CD4-positive, CD25-positive, alpha-beta regulatory T cell (primary cell): ENCODE measurements at regions not wholly inside any gene's neighbourhood (a gene's known extent, or its start where the extent isn't known, plus 50 kb on each side); places are given as distances from the start of the nearest gene placed in this dataset.

Experiments
- ATAC-seq, 2 donors: fragments of 150-1000 bp; cut with Tn5 transposase; one replicate each; pipeline ENCODE4 v1.10.0; 2021; ENCODE audit warnings: low read depth in 2 of 2, moderate number of reproducible peaks in 2 of 2, moderate library complexity in 1 of 2
- DNase-seq, 3 donors: peaks; one replicate each; pipeline versions ENCODE4 v3.0.0 to v3.0.0-alpha.2; 2012 to 2022; ENCODE audit warnings: mixed read lengths in 1 of 3
- H3K27ac ChIP-seq: one replicate; pipeline ENCODE4 v1.7.0; 2013; ENCODE audit warnings: mild to moderate bottlenecking, low read length; ENCODE audit not compliant: insufficient read depth, poor library complexity, severe bottlenecking
- H3K27me3 ChIP-seq: one replicate; pipeline ENCODE4 v1.7.0; 2013; ENCODE audit warnings: low read length; ENCODE audit not compliant: control insufficient read depth, insufficient read depth
- H3K36me3 ChIP-seq: one replicate; pipeline ENCODE4 v1.7.0; 2013; ENCODE audit warnings: mild to moderate bottlenecking, low read length, moderate library complexity; ENCODE audit not compliant: control insufficient read depth, insufficient read depth
- H3K4me1 ChIP-seq: 2 replicates; pipeline ENCODE4 v1.7.0; 2013; ENCODE audit warnings: mild to moderate bottlenecking, low read length; ENCODE audit not compliant: insufficient read depth, control insufficient read depth, poor library complexity, severe bottlenecking
- H3K4me3 ChIP-seq: one replicate; pipeline ENCODE4 v1.7.0; 2013; ENCODE audit warnings: low read depth, mild to moderate bottlenecking, low read length, moderate library complexity
- H3K9me3 ChIP-seq, 2 experiments: 1 replicate in 1 of 2; 2 replicates in 1 of 2; pipeline ENCODE4 v1.7.0; 2013; ENCODE audit warnings: low read length in 2 of 2, mild to moderate bottlenecking in 1 of 2, moderate library complexity in 1 of 2; ENCODE audit not compliant: control insufficient read depth in 2 of 2
- H3K27ac Mint-ChIP-seq, 3 donors: one replicate each; pipeline ENCODE4 v1.8.0; 2020 to 2022; ENCODE audit warnings: mild to moderate bottlenecking in 3 of 3, mixed read lengths in 3 of 3, moderate library complexity in 2 of 3
- H3K27me3 Mint-ChIP-seq: one replicate; pipeline ENCODE4 v1.8.0; 2022; ENCODE audit warnings: mild to moderate bottlenecking, mixed read lengths
- H3K36me3 Mint-ChIP-seq: one replicate; pipeline ENCODE4 v1.8.0; 2020; ENCODE audit warnings: mixed read lengths
- H3K4me1 Mint-ChIP-seq, 4 donors: one replicate each; pipeline ENCODE4 v1.8.0; 2020 to 2022; ENCODE audit warnings: mixed read lengths in 4 of 4, mild to moderate bottlenecking in 1 of 4
- H3K4me3 Mint-ChIP-seq, 4 donors: one replicate each; pipeline ENCODE4 v1.8.0; 2020 to 2022; ENCODE audit warnings: mild to moderate bottlenecking in 4 of 4, mixed read lengths in 4 of 4, moderate library complexity in 3 of 4
- H3K9me3 Mint-ChIP-seq, 7 donors: one replicate each; pipeline ENCODE4 v1.8.0; 2020 to 2022; ENCODE audit warnings: mixed read lengths in 7 of 7, mild to moderate bottlenecking in 3 of 7, moderate library complexity in 2 of 7

GRCh38 chr6:81640126-81640525, 112.4 kb downstream of the TENT5A start:
- H3K36me3 ChIP-seq = no peaks in the 10 kb centered on the region
- ATAC-seq = no peak
- no peak overlapping the region for H3K4me3 ChIP-seq
- Mint-ChIP-seq H3K4me1 (peaks cover 0 to 4% (median 0%) of the 10 kb centered on the region in 4 donors), H3K9me3 (peaks cover 3 to 19% (median 6%) of the 10 kb centered on the region in 7 donors), H3K27me3 (no peaks in the 10 kb centered on the region), H3K4me3 (no peak overlapping the region), H3K36me3 (no peaks in the 10 kb centered on the region), H3K27ac (no peak overlapping the region)
- H3K4me1 ChIP-seq = no peaks in the 10 kb centered on the region
- no peak for DNase-seq
- H3K9me3 ChIP-seq = no peaks in the 10 kb centered on the region
- H3K27ac ChIP-seq = no peak overlapping the region
- no peaks in the 10 kb centered on the region for H3K27me3 ChIP-seq

GRCh38 chr6:81638366-81638765, 114.1 kb downstream of the TENT5A start:
- DNase-seq (no peak), ATAC-seq (no peak)
- Histone ChIP-seq H3K36me3 (no peaks in the 10 kb centered on the region), H3K9me3 (no peaks in the 10 kb centered on the region), H3K27me3 (no peaks in the 10 kb centered on the region), H3K27ac (no peak overlapping the region), H3K4me1 (no peaks in the 10 kb centered on the region), H3K4me3 (no peak overlapping the region)
- Mint-ChIP-seq H3K27ac (no peak overlapping the region), H3K4me3 (no peak overlapping the region), H3K36me3 (no peaks in the 10 kb centered on the region), H3K4me1 (peaks cover 0 to 4% (median 0%) of the 10 kb centered on the region in 4 donors), H3K27me3 (no peaks in the 10 kb centered on the region), H3K9me3 (peaks cover 3 to 19% (median 4%) of the 10 kb centered on the region in 7 donors)

- Histone ChIP-seq H3K9me3 (peaks cover 0 to 3% of the 10 kb centered on the region in 2 experiments), H3K4me1 (no peaks in the 10 kb centered on the region), H3K36me3 (no peaks in the 10 kb centered on the region), H3K27ac (no peak overlapping the region), H3K4me3 (no peak overlapping the region), H3K27me3 (no peaks in the 10 kb centered on the region)
- H3K27ac Mint-ChIP-seq = no peak overlapping the region
- ATAC-seq = no peak
- H3K4me1 Mint-ChIP-seq = peaks cover 0 to under 1% (median 0%) of the 10 kb centered on the region in 4 donors
- peaks cover under 1 to 21% (median 5%) of the 10 kb centered on the region in 7 donors for H3K9me3 Mint-ChIP-seq
- H3K27me3 Mint-ChIP-seq = no peaks in the 10 kb centered on the region
- peak overlapping the region in 1 of 4 donors; percentile 40 for H3K4me3 Mint-ChIP-seq
- no peaks in the 10 kb centered on the region for H3K36me3 Mint-ChIP-seq
- no peak for DNase-seq
Observed at GRCh38 chr6:81636930-81637568, 115.4 kb downstream of the TENT5A start.

- Histone ChIP-seq H3K4me3 (no peak overlapping the region), H3K9me3 (peaks cover 6 to 8% of the 10 kb centered on the region in 2 experiments), H3K27ac (no peak overlapping the region), H3K4me1 (no peaks in the 10 kb centered on the region), H3K27me3 (no peaks in the 10 kb centered on the region), H3K36me3 (no peaks in the 10 kb centered on the region)
- peaks cover 0 to 23% (median 6%) of the 10 kb centered on the region in 7 donors for H3K9me3 Mint-ChIP-seq
- H3K27ac Mint-ChIP-seq = no peak overlapping the region
- no peak overlapping the region for H3K4me3 Mint-ChIP-seq
- no peaks in the 10 kb centered on the region for H3K36me3 Mint-ChIP-seq
- DNase-seq (no peak), ATAC-seq (no peak)
- no peaks in the 10 kb centered on the region for H3K4me1 Mint-ChIP-seq
- no peaks in the 10 kb centered on the region for H3K27me3 Mint-ChIP-seq
Observed at GRCh38 chr6:81634155-81634880, 118.2 kb downstream of the TENT5A start.

- no peaks in the 10 kb centered on the region for H3K4me1 Mint-ChIP-seq
- H3K36me3 Mint-ChIP-seq = no peaks in the 10 kb centered on the region
- no peaks in the 10 kb centered on the region for H3K36me3 ChIP-seq
- peaks cover 0 to 23% (median 7%) of the 10 kb centered on the region in 7 donors for H3K9me3 Mint-ChIP-seq
- H3K4me3 ChIP-seq = no peak overlapping the region
- DNase-seq = no peak
- no peak overlapping the region for H3K27ac Mint-ChIP-seq
- no peaks in the 10 kb centered on the region for H3K27me3 Mint-ChIP-seq
- ATAC-seq = no peak
- H3K27ac ChIP-seq = no peak overlapping the region
- H3K27me3 ChIP-seq = no peaks in the 10 kb centered on the region
- H3K4me3 Mint-ChIP-seq = no peak overlapping the region
- no peaks in the 10 kb centered on the region for H3K4me1 ChIP-seq
- H3K9me3 ChIP-seq = peaks cover 6 to 8% of the 10 kb centered on the region in 2 experiments
Observed at GRCh38 chr6:81633391-81633790, 119.1 kb downstream of the TENT5A start.

- H3K4me3 ChIP-seq = no peak overlapping the region
- Mint-ChIP-seq H3K36me3 (no peaks in the 10 kb centered on the region), H3K4me3 (no peak overlapping the region), H3K27ac (no peak overlapping the region), H3K4me1 (peaks cover 0 to 4% (median 0%) of the 10 kb centered on the region in 4 donors), H3K27me3 (no peaks in the 10 kb centered on the region), H3K9me3 (peaks cover 2 to 28% (median 5%) of the 10 kb centered on the region in 7 donors)
- no peaks in the 10 kb centered on the region for H3K4me1 ChIP-seq
- H3K27ac ChIP-seq = no peak overlapping the region
- ATAC-seq (no peak), DNase-seq (no peak)
- H3K36me3 ChIP-seq = no peaks in the 10 kb centered on the region
- no peaks in the 10 kb centered on the region for H3K27me3 ChIP-seq
- H3K9me3 ChIP-seq = peaks cover 6 to 8% of the 10 kb centered on the region in 2 experiments
Observed at GRCh38 chr6:81630719-81631118, 121.8 kb downstream of the TENT5A start.

- Histone ChIP-seq H3K27ac (no peak overlapping the region), H3K4me3 (no peak overlapping the region), H3K27me3 (no peaks in the 10 kb centered on the region), H3K9me3 (peaks cover 0 to 3% of the 10 kb centered on the region in 2 experiments), H3K4me1 (no peaks in the 10 kb centered on the region), H3K36me3 (no peaks in the 10 kb centered on the region)
- Mint-ChIP-seq H3K9me3 (peaks cover under 1 to 16% (median 6%) of the 10 kb centered on the region in 7 donors), H3K4me3 (no peak overlapping the region), H3K4me1 (peaks cover 0 to 4% (median 0%) of the 10 kb centered on the region in 4 donors), H3K27ac (no peak overlapping the region), H3K27me3 (peaks cover 4% of the 10 kb centered on the region), H3K36me3 (no peaks in the 10 kb centered on the region)
- ATAC-seq = no peak
- DNase-seq = no peak
Observed at GRCh38 chr6:81625216-81625615, 127.3 kb downstream of the TENT5A start.
